SU-DHL-6 (cell line): ENCODE measurements at regions not wholly inside any gene's neighbourhood (a gene's known extent, or its start where the extent isn't known, plus 50 kb on each side); places are given as distances from the start of the nearest gene placed in this dataset.

Experiments
- H2AFZ ChIP-seq: fragments of 200-600 bp; sonication (generic); 2 replicates; pipeline ENCODE4 v1.6.1; 2014; ENCODE audit warnings: low read depth, mild to moderate bottlenecking, moderate library complexity, mixed read lengths, antibody characterized with exemption, low read length; ENCODE audit not compliant: severe bottlenecking
- H3F3A ChIP-seq: fragments of 200-600 bp; shearing (Covaris generic); 2 replicates; pipeline ENCODE4 v1.6.0; 2016; ENCODE audit warnings: antibody characterized with exemption, mild to moderate bottlenecking; ENCODE audit not compliant: insufficient read depth
- H3K27ac ChIP-seq: fragments of 200-600 bp; sonication (generic); 2 replicates; pipeline ENCODE4 v1.5.1; 2016; ENCODE audit warnings: low read depth, mild to moderate bottlenecking, low read length, moderate library complexity, mixed read lengths
- H3K27me3 ChIP-seq: fragments of 200-600 bp; sonication (generic), shearing (Covaris generic); 2 replicates; pipeline ENCODE4 v1.6.0; 2014; ENCODE audit warnings: mild to moderate bottlenecking, low read length
- H3K36me3 ChIP-seq: fragments of 200-600 bp; sonication (generic); 2 replicates; pipeline ENCODE4 v1.6.1; 2014; ENCODE audit warnings: mild to moderate bottlenecking, low read length, mixed read lengths
- H3K4me2 ChIP-seq: fragments of 300-600, 200-600 bp; shearing (Covaris generic), sonication (generic); 2 replicates; pipeline ENCODE4 v1.6.0; 2014; ENCODE audit warnings: low read length, low read depth, mild to moderate bottlenecking; ENCODE audit not compliant: poor library complexity, severe bottlenecking
- H3K4me3 ChIP-seq: fragments of 200-600 bp; sonication (generic); 2 replicates; pipeline ENCODE4 v1.5.1; 2014; ENCODE audit warnings: antibody characterized with exemption, low read length, mild to moderate bottlenecking, mixed read lengths; ENCODE audit not compliant: insufficient read depth, poor library complexity, severe bottlenecking
- H3K79me2 ChIP-seq: fragments of 200-600 bp; sonication (generic); 2 replicates; pipeline ENCODE4 v1.6.1; 2014; ENCODE audit warnings: mild to moderate bottlenecking, low read length, moderate library complexity; ENCODE audit not compliant: insufficient read depth
- H3K9ac ChIP-seq: fragments of 200-600 bp; sonication (generic); 2 replicates; pipeline ENCODE4 v1.7.0; 2014; ENCODE audit warnings: mild to moderate bottlenecking, low read length
- H3K9me2 ChIP-seq: fragments of 200-600 bp; sonication (generic); replicated peaks from 2 replicates; pipeline ENCODE4 v1.6.1; 2014; ENCODE audit warnings: low read length; ENCODE audit not compliant: insufficient read depth
- H3K9me3 ChIP-seq: fragments of 200-600 bp; sonication (generic); 2 replicates; pipeline ENCODE4 v1.6.1; 2014; ENCODE audit warnings: low read length, mixed read lengths; ENCODE audit not compliant: insufficient read depth
- H4K20me1 ChIP-seq: fragments of 200-600 bp; sonication (generic); 2 replicates; pipeline ENCODE4 v1.6.1; 2014; ENCODE audit warnings: low read depth, mild to moderate bottlenecking, antibody characterized with exemption, low read length, moderate library complexity, mixed read lengths
- EZH2phosphoT487 ChIP-seq: fragments of 200-600 bp; sonication (generic), shearing (Covaris generic); conservative IDR thresholded peaks from 2 replicates; pipeline ENCODE4 v1.6.1; 2018; ENCODE audit warnings: mild to moderate bottlenecking, antibody characterized with exemption, low read length, moderate library complexity, mixed read lengths
- TF ChIP-seq, protein P1 (sequence below): fragments of 200-600 bp; sonication (generic); IDR thresholded peaks from one replicate; pipeline ENCODE4 v1.5.1; 2017; ENCODE audit warnings: antibody characterized with exemption, mild to moderate bottlenecking, low read length, moderate library complexity; ENCODE audit not compliant: insufficient read depth, poor library complexity, severe bottlenecking

DNA sequence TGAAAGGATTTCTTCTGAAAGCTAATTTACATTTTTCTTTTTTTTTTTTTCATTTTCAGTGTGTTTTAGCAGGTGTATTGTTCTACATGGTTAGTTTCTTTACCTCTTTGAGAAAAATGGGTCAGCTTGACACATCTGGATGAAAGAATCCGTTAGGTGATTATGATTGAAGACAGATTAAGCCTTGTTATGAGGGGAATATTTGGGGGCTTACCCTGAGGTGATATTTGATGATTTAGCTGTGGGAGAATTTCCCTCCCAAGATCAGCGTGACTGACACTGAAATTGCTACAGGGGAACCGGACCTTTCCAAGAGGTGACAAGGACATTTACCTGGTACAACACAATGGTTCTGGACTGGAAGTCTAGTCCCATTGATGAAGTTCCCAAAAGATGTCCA lies 147.5 kb downstream of the NFKBIZ start:
- Histone ChIP-seq H3K4me2 (peak overlapping the region; percentile 54), H3K27ac (peak overlapping the region; percentile 78)
- TF ChIP-seq EZH2phosphoT487: no peak
- TF ChIP-seq, protein P1, sequence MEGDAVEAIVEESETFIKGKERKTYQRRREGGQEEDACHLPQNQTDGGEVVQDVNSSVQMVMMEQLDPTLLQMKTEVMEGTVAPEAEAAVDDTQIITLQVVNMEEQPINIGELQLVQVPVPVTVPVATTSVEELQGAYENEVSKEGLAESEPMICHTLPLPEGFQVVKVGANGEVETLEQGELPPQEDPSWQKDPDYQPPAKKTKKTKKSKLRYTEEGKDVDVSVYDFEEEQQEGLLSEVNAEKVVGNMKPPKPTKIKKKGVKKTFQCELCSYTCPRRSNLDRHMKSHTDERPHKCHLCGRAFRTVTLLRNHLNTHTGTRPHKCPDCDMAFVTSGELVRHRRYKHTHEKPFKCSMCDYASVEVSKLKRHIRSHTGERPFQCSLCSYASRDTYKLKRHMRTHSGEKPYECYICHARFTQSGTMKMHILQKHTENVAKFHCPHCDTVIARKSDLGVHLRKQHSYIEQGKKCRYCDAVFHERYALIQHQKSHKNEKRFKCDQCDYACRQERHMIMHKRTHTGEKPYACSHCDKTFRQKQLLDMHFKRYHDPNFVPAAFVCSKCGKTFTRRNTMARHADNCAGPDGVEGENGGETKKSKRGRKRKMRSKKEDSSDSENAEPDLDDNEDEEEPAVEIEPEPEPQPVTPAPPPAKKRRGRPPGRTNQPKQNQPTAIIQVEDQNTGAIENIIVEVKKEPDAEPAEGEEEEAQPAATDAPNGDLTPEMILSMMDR: no peak

DNA sequence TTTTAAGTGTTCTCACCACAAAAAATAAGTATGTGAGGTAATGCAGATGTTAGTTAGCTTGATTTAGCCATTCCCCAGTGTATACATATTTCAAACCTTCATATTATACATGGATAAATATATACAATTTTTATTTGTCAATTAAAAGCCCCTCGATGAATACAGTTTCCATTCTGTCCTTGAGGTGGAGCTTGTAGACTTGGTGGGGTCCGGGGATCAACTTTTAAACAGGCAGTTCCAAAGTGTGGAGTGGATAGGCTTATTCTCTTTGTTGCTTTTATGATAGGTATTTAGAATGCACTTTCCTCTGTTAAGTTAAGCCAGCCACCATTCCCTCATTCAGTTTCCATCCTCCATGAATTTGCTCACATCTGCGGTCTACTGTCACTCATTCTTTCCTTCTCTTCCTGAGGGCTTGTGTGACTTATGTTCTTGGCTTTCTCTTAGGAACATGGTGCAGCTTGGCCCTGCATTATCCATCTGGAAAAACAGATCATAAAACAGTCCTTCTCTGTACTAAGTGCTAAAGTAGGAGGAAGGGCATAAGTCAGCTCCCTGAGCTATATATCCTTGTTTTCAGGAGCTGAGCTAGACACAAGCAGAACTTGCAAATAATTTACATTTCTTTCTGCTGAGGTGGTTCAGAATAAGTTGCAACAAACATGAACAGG lies 149.1 kb downstream of the NFKBIZ start:
- H3F3A ChIP-seq: peaks cover 25% of the 10 kb centered on the region
- peak overlapping the region; percentile 78 for H3K27ac ChIP-seq
- H3K27me3 ChIP-seq: no peaks in the 10 kb centered on the region
- H3K9ac ChIP-seq: peak overlapping the region; percentile 36
- no peak overlapping the region for H3K4me3 ChIP-seq
- no peaks in the 10 kb centered on the region for H3K36me3 ChIP-seq
- H3K79me2 ChIP-seq: no peaks in the 10 kb centered on the region
- peak overlapping the region; percentile 54 for H3K4me2 ChIP-seq
- TF ChIP-seq, protein P1: peak; percentile 49
- TF ChIP-seq EZH2phosphoT487: no peak
- no peaks in the 10 kb centered on the region for H4K20me1 ChIP-seq
- H3K9me2 ChIP-seq: no peaks in the 10 kb centered on the region
- H2AFZ ChIP-seq: peak overlapping the region; percentile 57
- H3K9me3 ChIP-seq: no peaks in the 10 kb centered on the region

More for the DNA sequence above, 147.5 kb downstream of the NFKBIZ start:
- Histone ChIP-seq H3K9me3 (no peaks in the 10 kb centered on the region), H3K9ac (peak overlapping the region; percentile 36), H2AFZ (no peak overlapping the region), H3K27me3 (no peaks in the 10 kb centered on the region), H3K79me2 (no peaks in the 10 kb centered on the region), H3K4me3 (peak overlapping the region; percentile 11), H4K20me1 (no peaks in the 10 kb centered on the region), H3K9me2 (no peaks in the 10 kb centered on the region), H3F3A (peaks cover 25% of the 10 kb centered on the region), H3K36me3 (no peaks in the 10 kb centered on the region)

DNA sequence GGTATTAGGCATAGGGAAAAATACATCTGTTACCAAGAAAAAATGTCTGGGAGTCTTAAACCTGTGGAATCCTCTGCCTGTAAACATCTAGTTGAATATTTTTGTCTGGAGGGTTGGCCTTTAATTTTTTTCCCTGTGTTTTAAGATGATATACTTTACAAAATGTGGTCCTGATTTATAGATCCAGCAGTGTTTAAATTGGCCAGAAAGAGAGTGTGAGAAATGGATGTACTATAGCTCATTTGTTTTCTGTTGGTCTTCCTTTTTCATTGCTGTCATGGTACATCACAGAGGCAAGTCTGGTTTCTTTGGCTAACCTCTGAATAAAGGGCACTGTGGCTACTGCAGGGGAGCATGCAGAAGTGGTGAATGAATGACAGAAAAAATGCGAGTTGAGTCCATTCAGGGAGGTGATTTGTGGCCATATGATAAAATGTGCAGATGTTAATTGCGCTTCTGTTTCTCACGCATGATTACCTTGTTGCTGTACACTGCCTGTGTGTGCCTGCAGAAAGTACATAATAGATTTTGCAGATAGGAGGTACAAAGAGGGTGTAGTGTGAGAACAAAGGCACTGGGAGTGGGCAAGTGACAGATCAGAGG lies 150.0 kb downstream of the NFKBIZ start:
- Histone ChIP-seq H3K27me3 (no peaks in the 10 kb centered on the region), H3K27ac (peak overlapping the region; percentile 78), H3K36me3 (no peaks in the 10 kb centered on the region), H3K4me3 (no peak overlapping the region), H4K20me1 (no peaks in the 10 kb centered on the region), H2AFZ (peak overlapping the region; percentile 57), H3K79me2 (no peaks in the 10 kb centered on the region), H3K9ac (peak overlapping the region; percentile 36), H3F3A (peaks cover 25% of the 10 kb centered on the region), H3K4me2 (peak overlapping the region; percentile 54), H3K9me2 (no peaks in the 10 kb centered on the region), H3K9me3 (no peaks in the 10 kb centered on the region)
- no peak for TF ChIP-seq EZH2phosphoT487
- TF ChIP-seq, protein P1: no peak
